Uterus (tissue), 2 donors: ENCODE measurements at regions not wholly inside any gene's neighbourhood (a gene's known extent, or its start where the extent isn't known, plus 50 kb on each side); places are given as distances from the start of the nearest gene placed in this dataset.

Source experiments
- POLR2A ChIP-seq, 2 donors: fragments of 450-650 bp; IDR thresholded peaks; one replicate each; pipeline ENCODE4 v1.6.1; 2016; ENCODE audit warnings: antibody characterized with exemption in 2 of 2, mild to moderate bottlenecking in 1 of 2, moderate library complexity in 1 of 2
- TF ChIP-seq, protein P1 (sequence below), 4 experiments: fragments of 200-600 bp in 2 of 4; fragments of 450-650 bp in 2 of 4; sonication (generic) in 2 of 4; IDR thresholded peaks; one replicate each; pipeline ENCODE4 v1.5.1; 2016 to 2019; ENCODE audit warnings: antibody characterized with exemption in 4 of 4, mild to moderate bottlenecking in 2 of 4, moderate library complexity in 1 of 4

DNA sequence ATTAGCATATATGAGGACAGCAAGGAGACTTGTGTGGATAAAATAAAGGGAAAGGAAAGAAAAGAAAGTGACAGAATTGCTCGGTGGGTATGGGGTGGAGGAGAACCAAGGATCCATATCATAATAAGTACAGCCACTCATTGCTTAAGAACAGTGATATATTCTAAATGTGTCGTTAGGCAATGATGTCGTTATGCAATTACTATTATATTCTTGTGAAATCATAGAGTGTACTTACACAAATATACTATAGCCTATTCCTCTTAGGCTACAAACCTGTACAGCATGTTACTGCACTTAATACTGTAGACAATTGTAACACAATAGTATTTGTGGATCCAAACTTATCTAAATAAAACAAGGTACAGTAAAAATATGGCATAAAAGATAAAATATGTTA, 271.1 kb downstream of the CCER1 start:
- no peak for TF ChIP-seq POLR2A (IDR thresholded peaks at IDR 0.05)
- TF ChIP-seq, protein P1, sequence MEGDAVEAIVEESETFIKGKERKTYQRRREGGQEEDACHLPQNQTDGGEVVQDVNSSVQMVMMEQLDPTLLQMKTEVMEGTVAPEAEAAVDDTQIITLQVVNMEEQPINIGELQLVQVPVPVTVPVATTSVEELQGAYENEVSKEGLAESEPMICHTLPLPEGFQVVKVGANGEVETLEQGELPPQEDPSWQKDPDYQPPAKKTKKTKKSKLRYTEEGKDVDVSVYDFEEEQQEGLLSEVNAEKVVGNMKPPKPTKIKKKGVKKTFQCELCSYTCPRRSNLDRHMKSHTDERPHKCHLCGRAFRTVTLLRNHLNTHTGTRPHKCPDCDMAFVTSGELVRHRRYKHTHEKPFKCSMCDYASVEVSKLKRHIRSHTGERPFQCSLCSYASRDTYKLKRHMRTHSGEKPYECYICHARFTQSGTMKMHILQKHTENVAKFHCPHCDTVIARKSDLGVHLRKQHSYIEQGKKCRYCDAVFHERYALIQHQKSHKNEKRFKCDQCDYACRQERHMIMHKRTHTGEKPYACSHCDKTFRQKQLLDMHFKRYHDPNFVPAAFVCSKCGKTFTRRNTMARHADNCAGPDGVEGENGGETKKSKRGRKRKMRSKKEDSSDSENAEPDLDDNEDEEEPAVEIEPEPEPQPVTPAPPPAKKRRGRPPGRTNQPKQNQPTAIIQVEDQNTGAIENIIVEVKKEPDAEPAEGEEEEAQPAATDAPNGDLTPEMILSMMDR (IDR thresholded peaks at IDR 0.05) = no peak
